H9 (cell line): ENCODE measurements at regions not wholly inside any gene's neighbourhood (a gene's known extent, or its start where the extent isn't known, plus 50 kb on each side); places are given as distances from the start of the nearest gene placed in this dataset.

Experiments used
- DNase-seq: peaks from one replicate; pipeline ENCODE4 v3.0.0-alpha.2; 2017
- H2AFZ ChIP-seq: one replicate; pipeline ENCODE4 v1.6.1; 2013; ENCODE audit warnings: mild to moderate bottlenecking, low read length, control low read depth, moderate library complexity
- H2AK5ac ChIP-seq: 2 replicates; pipeline ENCODE4 v1.6.1; 2013; ENCODE audit warnings: low read length, control low read depth, mixed read lengths; ENCODE audit not compliant: insufficient read length
- H2BK120ac ChIP-seq: one replicate; pipeline ENCODE4 v1.6.1; 2013; ENCODE audit warnings: low read depth, mild to moderate bottlenecking, low read length, control low read depth, inconsistent platforms; ENCODE audit not compliant: poor library complexity, severe bottlenecking
- H2BK12ac ChIP-seq: 2 replicates; pipeline ENCODE4 v1.6.1; 2013; ENCODE audit warnings: low read length, control low read depth, mixed read lengths, low read depth; ENCODE audit not compliant: insufficient read length
- H2BK15ac ChIP-seq: 2 replicates; pipeline ENCODE4 v1.6.1; 2013; ENCODE audit warnings: low read depth, low read length, control low read depth
- H2BK20ac ChIP-seq: one replicate; pipeline ENCODE4 v1.6.1; 2013; ENCODE audit warnings: low read depth, mild to moderate bottlenecking, low read length, control low read depth, inconsistent platforms; ENCODE audit not compliant: poor library complexity, severe bottlenecking
- H2BK5ac ChIP-seq: 2 replicates; pipeline ENCODE4 v1.6.1; 2013; ENCODE audit warnings: low read length, control low read depth, mixed read lengths; ENCODE audit not compliant: insufficient read length
- H3K14ac ChIP-seq: 2 replicates; pipeline ENCODE4 v1.6.1; 2013; ENCODE audit warnings: low read length, control low read depth; ENCODE audit not compliant: insufficient read depth
- H3K18ac ChIP-seq: 2 replicates; pipeline ENCODE4 v1.6.1; 2013; ENCODE audit warnings: low read depth, mild to moderate bottlenecking, mixed read lengths, low read length, control low read depth; ENCODE audit not compliant: insufficient read length
- H3K23ac ChIP-seq: 2 replicates; pipeline ENCODE4 v1.6.1; 2013; ENCODE audit warnings: low read length, control low read depth, mixed read lengths, low read depth; ENCODE audit not compliant: insufficient read length
- H3K23me2 ChIP-seq: 2 replicates; pipeline ENCODE4 v1.6.1; 2013; ENCODE audit warnings: low read depth, mild to moderate bottlenecking, mixed read lengths, low read length, control low read depth; ENCODE audit not compliant: insufficient read length, poor library complexity, severe bottlenecking
- H3K27ac ChIP-seq: 2 replicates; pipeline ENCODE4 v1.5.1; 2013; ENCODE audit warnings: low read length, control low read depth, mixed read lengths, low read depth; ENCODE audit not compliant: insufficient read length
- H3K27me3 ChIP-seq: 2 replicates; pipeline ENCODE4 v1.6.1; 2013; ENCODE audit warnings: low read length, control low read depth, inconsistent platforms; ENCODE audit not compliant: insufficient read depth
- H3K4ac ChIP-seq: 2 replicates; pipeline ENCODE4 v1.6.1; 2013; ENCODE audit warnings: low read depth, mild to moderate bottlenecking, control low read depth, inconsistent platforms, low read length, moderate library complexity
- H3K4me1 ChIP-seq: 2 replicates; pipeline ENCODE4 v1.6.1; 2013; ENCODE audit warnings: low read length, control low read depth, inconsistent platforms; ENCODE audit not compliant: insufficient read depth
- H3K4me2 ChIP-seq: 2 replicates; pipeline ENCODE4 v1.6.1; 2013; ENCODE audit warnings: low read length, control low read depth, mixed read lengths; ENCODE audit not compliant: insufficient read length, insufficient read depth
- H3K56ac ChIP-seq: 2 replicates; pipeline ENCODE4 v1.6.1; 2013; ENCODE audit warnings: low read depth, mild to moderate bottlenecking, mixed read lengths, low read length, control low read depth; ENCODE audit not compliant: insufficient read length
- H3K79me1 ChIP-seq: 2 replicates; pipeline ENCODE4 v1.6.1; 2013; ENCODE audit warnings: low read depth, mild to moderate bottlenecking, moderate library complexity, low read length, control low read depth, inconsistent platforms; ENCODE audit not compliant: insufficient read depth, poor library complexity, severe bottlenecking
- H3K79me2 ChIP-seq: 2 replicates; pipeline ENCODE4 v1.6.1; 2013; ENCODE audit warnings: low read length, control low read depth, inconsistent platforms; ENCODE audit not compliant: insufficient read depth
- H3K9ac ChIP-seq: 2 replicates; pipeline ENCODE4 v1.6.1; 2013; ENCODE audit warnings: low read length, control low read depth, mixed read lengths; ENCODE audit not compliant: insufficient read length; ENCODE audit errors: extremely low read depth
- H3K9me3 ChIP-seq: one replicate; pipeline ENCODE4 v1.6.1; 2013; ENCODE audit warnings: low read depth, low read length, inconsistent platforms; ENCODE audit not compliant: control insufficient read depth
- H3T11ph ChIP-seq: one replicate; pipeline ENCODE4 v1.6.1; 2013; ENCODE audit warnings: mild to moderate bottlenecking, low read length, control low read depth, inconsistent platforms
- H4K20me1 ChIP-seq: one replicate; pipeline ENCODE4 v1.6.1; 2013; ENCODE audit not compliant: control insufficient read depth, insufficient read length, insufficient read depth
- H4K5ac ChIP-seq: 2 replicates; pipeline ENCODE4 v1.6.1; 2013; ENCODE audit warnings: low read depth, mild to moderate bottlenecking, mixed read lengths, low read length, control low read depth; ENCODE audit not compliant: insufficient read length
- H4K8ac ChIP-seq: replicated peaks from 2 replicates; pipeline ENCODE4 v1.6.1; 2013; ENCODE audit warnings: low read length, control low read depth, mixed read lengths, low read depth; ENCODE audit not compliant: insufficient read length
- H4K91ac ChIP-seq: 2 replicates; pipeline ENCODE4 v1.6.1; 2013; ENCODE audit warnings: low read depth, mild to moderate bottlenecking, moderate library complexity, mixed read lengths, low read length, control low read depth; ENCODE audit not compliant: insufficient read length
- H3K27ac Mint-ChIP-seq, 3 experiments: 2 replicates in 2 of 3; 3 replicates in 1 of 3; pipeline ENCODE4 v1.8.0; 2020 to 2021; ENCODE audit warnings: mixed read lengths in 3 of 3, mild to moderate bottlenecking in 1 of 3, moderate library complexity in 1 of 3
- H3K27me3 Mint-ChIP-seq: 2 replicates; pipeline ENCODE4 v1.8.0; 2021; ENCODE audit warnings: low read depth, mild to moderate bottlenecking, moderate library complexity, mixed read lengths
- H3K36me3 Mint-ChIP-seq, 3 experiments: 2 replicates in 2 of 3; 3 replicates in 1 of 3; pipeline ENCODE4 v1.8.0; 2020 to 2021; ENCODE audit warnings: low read depth in 3 of 3, mixed read lengths in 3 of 3; ENCODE audit not compliant: insufficient read depth in 1 of 3
- H3K4me1 Mint-ChIP-seq, 2 experiments: 2 replicates each; pipeline ENCODE4 v1.8.0; 2020; ENCODE audit warnings: mixed read lengths in 2 of 2
- H3K4me3 Mint-ChIP-seq, 2 experiments: 2 replicates in 1 of 2; 3 replicates in 1 of 2; pipeline ENCODE4 v1.8.0; 2020 to 2021; ENCODE audit warnings: mild to moderate bottlenecking in 2 of 2, mixed read lengths in 2 of 2, moderate library complexity in 1 of 2
- H3K9me3 Mint-ChIP-seq, 2 experiments: 2 replicates in 1 of 2; 3 replicates in 1 of 2; pipeline ENCODE4 v1.8.0; 2020; ENCODE audit warnings: mild to moderate bottlenecking in 2 of 2, mixed read lengths in 2 of 2, moderate library complexity in 1 of 2
- WGBS: extraction: QIAGEN DNeasy Blood & Tissue Kit; methylation state at CpG from one replicate; pipeline ENCODE4 v1.1.7; 2013; ENCODE audit warnings: missing lambda C conversion rate, low lambda C conversion rate, mixed read lengths; ENCODE audit not compliant: insufficient read length; ENCODE audit errors: extremely low coverage; 5-methylcytosine and 5-hydroxymethylcytosine counted together
- TF ChIP-seq, protein P1 (sequence below): fragments of 200-600 bp; sonication (generic); conservative IDR thresholded peaks from 3 replicates; pipeline ENCODE4 v1.8.0; 2021; ENCODE audit warnings: antibody characterized with exemption, mild to moderate bottlenecking

DNA sequence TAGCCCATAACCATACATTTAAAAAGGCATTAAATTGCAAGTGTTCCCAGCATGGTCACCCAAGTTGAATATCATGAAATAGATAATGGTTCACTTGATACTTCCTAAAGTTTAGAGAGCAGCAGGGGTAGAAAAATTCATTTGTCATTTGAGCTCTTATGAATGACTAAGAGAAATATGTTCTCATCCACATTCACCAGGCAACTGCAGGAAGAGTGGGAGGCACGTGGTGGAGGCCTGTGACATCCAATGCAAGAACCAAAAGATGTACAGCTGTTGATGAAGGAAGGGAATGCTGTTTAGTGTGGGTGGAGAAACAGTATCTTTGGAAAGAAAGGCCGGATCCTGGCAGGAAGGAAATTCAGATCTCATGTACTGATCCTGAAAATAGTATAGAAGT, 473.1 kb downstream of the ADGRL2 start:
- TF ChIP-seq, protein P1, sequence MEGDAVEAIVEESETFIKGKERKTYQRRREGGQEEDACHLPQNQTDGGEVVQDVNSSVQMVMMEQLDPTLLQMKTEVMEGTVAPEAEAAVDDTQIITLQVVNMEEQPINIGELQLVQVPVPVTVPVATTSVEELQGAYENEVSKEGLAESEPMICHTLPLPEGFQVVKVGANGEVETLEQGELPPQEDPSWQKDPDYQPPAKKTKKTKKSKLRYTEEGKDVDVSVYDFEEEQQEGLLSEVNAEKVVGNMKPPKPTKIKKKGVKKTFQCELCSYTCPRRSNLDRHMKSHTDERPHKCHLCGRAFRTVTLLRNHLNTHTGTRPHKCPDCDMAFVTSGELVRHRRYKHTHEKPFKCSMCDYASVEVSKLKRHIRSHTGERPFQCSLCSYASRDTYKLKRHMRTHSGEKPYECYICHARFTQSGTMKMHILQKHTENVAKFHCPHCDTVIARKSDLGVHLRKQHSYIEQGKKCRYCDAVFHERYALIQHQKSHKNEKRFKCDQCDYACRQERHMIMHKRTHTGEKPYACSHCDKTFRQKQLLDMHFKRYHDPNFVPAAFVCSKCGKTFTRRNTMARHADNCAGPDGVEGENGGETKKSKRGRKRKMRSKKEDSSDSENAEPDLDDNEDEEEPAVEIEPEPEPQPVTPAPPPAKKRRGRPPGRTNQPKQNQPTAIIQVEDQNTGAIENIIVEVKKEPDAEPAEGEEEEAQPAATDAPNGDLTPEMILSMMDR: no peak
- Histone ChIP-seq H3K27ac (no peak overlapping the region), H4K91ac (no peak overlapping the region), H2AK5ac (no peak overlapping the region), H3K14ac (no peak overlapping the region), H3K9ac (no peak overlapping the region), H2BK15ac (no peak overlapping the region), H3K79me1 (no peaks in the 10 kb centered on the region), H4K20me1 (no peaks in the 10 kb centered on the region), H2BK20ac (no peak overlapping the region), H3K23me2 (no peaks in the 10 kb centered on the region), H3K23ac (no peak overlapping the region), H3K79me2 (no peaks in the 10 kb centered on the region), H3K56ac (no peak overlapping the region), H2BK120ac (no peak overlapping the region), H2BK5ac (no peak overlapping the region), H3K4ac (no peak overlapping the region), H3K27me3 (no peaks in the 10 kb centered on the region), H3K4me1 (no peaks in the 10 kb centered on the region), H3K4me2 (no peak overlapping the region), H2BK12ac (no peak overlapping the region), H3K9me3 (no peaks in the 10 kb centered on the region), H3T11ph (no peak overlapping the region), H3K18ac (no peak overlapping the region), H4K5ac (no peak overlapping the region), H4K8ac (no peak overlapping the region), H2AFZ (no peak overlapping the region)
- Mint-ChIP-seq H3K27me3 (no peaks in the 10 kb centered on the region), H3K9me3 (no peaks in the 10 kb centered on the region), H3K4me1 (no peaks in the 10 kb centered on the region), H3K4me3 (no peak overlapping the region), H3K36me3 (no peaks in the 10 kb centered on the region), H3K27ac (no peak overlapping the region)
- no CpG with 5 or more reads among the region's 2 CpGs for WGBS
- DNase-seq: no peak
